Gastroesophageal sphincter (tissue), 4 donors: ENCODE measurements at regions not wholly inside any gene's neighbourhood (a gene's known extent, or its start where the extent isn't known, plus 50 kb on each side); places are given as distances from the start of the nearest gene placed in this dataset.

Source experiments
- ATAC-seq: fragments of 150-250 bp; one replicate; pipeline ENCODE4 v1.9.1; 2016; ENCODE audit warnings: mild to moderate bottlenecking, moderate library complexity
- H3K27ac ChIP-seq, 4 donors: fragments of 200-600 bp; sonication (generic) in 3 of 4; 1 replicate in 3 of 4; 2 replicates in 1 of 4; pipeline ENCODE4 v1.5.1; 2016 to 2019
- H3K27me3 ChIP-seq: fragments of 200-600 bp; sonication (generic); one replicate; pipeline ENCODE4 v1.5.1; 2019
- H3K36me3 ChIP-seq, 2 donors: fragments of 200-600 bp; sonication (generic); one replicate each; pipeline ENCODE4 v1.5.1; 2019; ENCODE audit warnings: control low read depth in 1 of 2
- H3K4me1 ChIP-seq, 3 donors: fragments of 200-600 bp; sonication (generic); 1 replicate in 2 of 3; 2 replicates in 1 of 3; pipeline ENCODE4 v1.5.1; 2016 to 2019; ENCODE audit warnings: control low read depth in 2 of 3
- H3K4me3 ChIP-seq, 2 donors: fragments of 200-600 bp; sonication (generic); one replicate each; pipeline ENCODE4 v1.5.1; 2019; ENCODE audit warnings: mild to moderate bottlenecking in 1 of 2, moderate library complexity in 1 of 2
- H3K9me3 ChIP-seq, 3 donors: fragments of 200-600 bp; sonication (generic); one replicate each; pipeline ENCODE4 v1.5.1; 2017 to 2019; ENCODE audit warnings: control low read depth in 2 of 3
- CTCF ChIP-seq, 4 experiments: fragments of 200-600 bp in 2 of 4; fragments of 450-650 bp in 2 of 4; sonication (generic) in 1 of 4; IDR thresholded peaks; one replicate each; pipeline ENCODE4 v1.5.1; 2017 to 2019; ENCODE audit warnings: antibody characterized with exemption in 4 of 4, mild to moderate bottlenecking in 2 of 4, moderate library complexity in 2 of 4
- EP300 ChIP-seq: sonication (generic); formaldehyde crosslinking; IDR thresholded peaks from one replicate; pipeline ENCODE4 v1.6.1; 2017; ENCODE audit warnings: antibody characterized with exemption, mild to moderate bottlenecking
- POLR2A ChIP-seq, 2 donors: fragments of 450-650 bp; IDR thresholded peaks; one replicate each; pipeline ENCODE4 v1.6.1; 2017; ENCODE audit warnings: antibody characterized with exemption in 2 of 2, mild to moderate bottlenecking in 2 of 2, moderate library complexity in 1 of 2
- POLR2AphosphoS5 ChIP-seq: sonication (generic); formaldehyde crosslinking; IDR thresholded peaks from one replicate; pipeline ENCODE4 v1.6.1; 2017; ENCODE audit warnings: antibody characterized with exemption
- WGBS, 2 donors: methylation state at CpG; one replicate each; pipeline ENCODE4 v1.1.5; 2018; ENCODE audit warnings: low coverage in 1 of 2; 5-methylcytosine and 5-hydroxymethylcytosine counted together

DNA sequence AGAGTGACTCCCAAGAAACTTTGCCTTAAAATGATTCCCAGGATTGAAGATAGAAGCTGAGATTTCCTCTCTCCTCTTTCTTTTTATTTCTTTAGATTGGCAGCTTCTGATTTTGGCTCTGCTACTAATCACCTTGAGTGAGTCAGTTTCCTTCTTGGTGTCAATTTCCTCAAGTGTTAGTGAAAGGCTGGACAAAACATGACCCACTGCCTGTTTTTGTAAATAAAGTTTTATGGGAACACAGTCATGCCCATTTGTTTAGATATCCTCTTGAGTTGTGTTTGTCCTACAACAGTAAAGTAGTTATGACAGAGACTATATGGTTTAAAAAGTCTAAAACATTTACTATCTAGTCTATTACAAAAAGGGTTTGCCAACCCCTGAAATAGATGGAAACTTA is 227.2 kb upstream of the TBX3 start:
- Histone ChIP-seq H3K36me3 (no peaks in the 10 kb centered on the region), H3K9me3 (no peaks in the 10 kb centered on the region), H3K4me1 (no peaks in the 10 kb centered on the region), H3K27ac (no peak overlapping the region), H3K4me3 (no peak overlapping the region), H3K27me3 (no peaks in the 10 kb centered on the region)
- ATAC-seq, result no peak
- TF ChIP-seq EP300 (no peak), POLR2AphosphoS5 (no peak), POLR2A (IDR thresholded peaks at IDR 0.05) (no peak), CTCF (IDR thresholded peaks at IDR 0.05) (no peak)

- no peak for ATAC-seq
- WGBS, 2 donors, result 89 to 98% methylated on average over 7 of the region's 7 CpGs
These were observed 220.5 kb upstream of the TBX3 start for GRCh38 chr12:114904254-114905003.

DNA sequence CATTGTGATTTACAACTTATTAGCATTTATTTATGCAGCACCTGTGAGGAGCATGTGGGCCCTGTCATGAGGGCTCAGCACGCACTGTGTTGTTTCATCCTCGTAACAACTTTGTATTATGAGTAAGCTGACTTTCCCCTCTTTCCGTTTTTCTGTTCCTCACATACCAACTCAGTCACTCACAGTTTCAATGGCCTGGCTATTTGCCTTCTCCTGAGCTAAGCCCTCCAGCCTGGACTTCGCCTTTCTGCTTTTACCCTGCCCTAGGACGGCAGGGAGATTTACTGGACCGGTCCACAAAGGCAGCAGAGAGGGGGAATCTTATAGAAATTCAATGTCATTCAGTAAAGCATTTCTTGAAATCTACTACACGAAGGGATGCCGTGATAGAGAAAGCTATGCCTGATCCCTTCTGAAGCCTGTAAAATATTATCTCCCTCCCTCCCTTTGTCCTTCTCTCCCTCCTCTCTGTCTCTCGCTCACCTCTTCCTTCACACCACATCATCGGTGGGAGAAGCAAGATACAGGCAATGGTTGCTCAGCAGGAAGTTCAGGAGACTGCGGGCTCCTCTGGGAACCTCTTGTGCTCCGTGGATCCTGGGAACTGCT is 219.2 kb upstream of the TBX3 start:
- WGBS, 2 donors, result 59 to 96% methylated on average over 5 to 10 of the region's 12 CpGs
- no peaks in the 10 kb centered on the region for H3K9me3 ChIP-seq
- no peaks in the 10 kb centered on the region for H3K36me3 ChIP-seq
- H3K4me3 ChIP-seq, result no peak overlapping the region
- ATAC-seq, result no peak
- no peaks in the 10 kb centered on the region for H3K27me3 ChIP-seq
- no peaks in the 10 kb centered on the region for H3K4me1 ChIP-seq
- TF ChIP-seq POLR2AphosphoS5 (no peak), EP300 (no peak)
- H3K27ac ChIP-seq, result no peak overlapping the region

More at GRCh38 chr12:114904254-114905003, 220.5 kb upstream of the TBX3 start:
- Histone ChIP-seq H3K4me1 (no peaks in the 10 kb centered on the region), H3K27me3 (no peaks in the 10 kb centered on the region), H3K4me3 (no peak overlapping the region), H3K36me3 (no peaks in the 10 kb centered on the region), H3K27ac (no peak overlapping the region), H3K9me3 (no peaks in the 10 kb centered on the region)
- TF ChIP-seq POLR2AphosphoS5 (no peak), CTCF (IDR thresholded peaks at IDR 0.05) (no peak), POLR2A (IDR thresholded peaks at IDR 0.05) (no peak), EP300 (no peak)

DNA sequence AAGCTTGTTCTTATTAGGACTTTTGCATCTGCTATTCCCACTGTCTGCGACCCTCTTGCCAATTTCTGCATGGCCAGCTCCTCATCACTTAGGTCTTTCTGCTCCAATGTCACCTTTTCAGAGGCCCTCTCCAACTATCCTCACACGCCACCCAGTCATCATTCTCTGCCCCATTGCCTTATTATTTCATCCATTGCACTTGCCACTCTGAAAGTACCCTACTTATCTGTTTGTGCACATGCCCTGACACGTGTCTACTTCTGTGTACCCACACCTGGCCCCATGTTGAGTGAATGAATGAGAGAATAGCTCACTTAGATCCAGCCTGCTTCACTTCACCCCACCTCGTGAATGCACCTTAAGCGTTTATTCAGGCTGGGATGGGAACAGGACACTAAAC is 218.7 kb upstream of the TBX3 start:
- Histone ChIP-seq H3K4me1 (no peaks in the 10 kb centered on the region), H3K4me3 (no peak overlapping the region), H3K9me3 (no peaks in the 10 kb centered on the region), H3K36me3 (no peaks in the 10 kb centered on the region), H3K27me3 (no peaks in the 10 kb centered on the region), H3K27ac (no peak overlapping the region)
- no peak for ATAC-seq
- TF ChIP-seq POLR2A (IDR thresholded peaks at IDR 0.05), result no peak
- no peak for TF ChIP-seq CTCF (IDR thresholded peaks at IDR 0.05)
- TF ChIP-seq POLR2AphosphoS5, result no peak
- TF ChIP-seq EP300, result no peak
- 88 to 89% methylated on average over 1 to 5 of the region's 5 CpGs for WGBS, 2 donors

DNA sequence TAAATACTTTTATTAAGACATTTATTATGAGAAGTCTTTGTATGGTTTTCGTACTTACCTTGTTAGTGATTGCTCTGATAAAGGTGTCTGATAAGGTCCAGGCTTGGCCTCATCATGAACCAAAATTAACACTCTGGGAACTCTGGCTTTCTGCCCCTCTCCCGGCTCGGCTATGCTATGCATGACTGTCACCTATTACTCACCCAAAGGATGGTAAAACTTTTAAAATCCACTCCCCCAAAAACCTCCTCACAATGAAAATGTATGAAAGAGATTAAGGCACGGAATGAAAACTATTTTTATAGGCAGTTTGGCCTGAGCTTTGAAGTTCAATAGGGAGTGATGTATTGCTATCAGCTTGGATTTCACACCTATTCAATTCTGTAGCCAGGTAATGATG is 217.3 kb upstream of the TBX3 start:
- ATAC-seq, result no peak
- H3K9me3 ChIP-seq, result no peaks in the 10 kb centered on the region
- 40 to 78% methylated on average over 1 to 4 of the region's 4 CpGs for WGBS, 2 donors
- no peaks in the 10 kb centered on the region for H3K27me3 ChIP-seq
- no peak overlapping the region for H3K27ac ChIP-seq
- no peak for TF ChIP-seq POLR2AphosphoS5
- TF ChIP-seq POLR2A (IDR thresholded peaks at IDR 0.05), result no peak
- no peak for TF ChIP-seq CTCF (IDR thresholded peaks at IDR 0.05)
- no peak for TF ChIP-seq EP300
- H3K4me1 ChIP-seq, result no peaks in the 10 kb centered on the region
- no peaks in the 10 kb centered on the region for H3K36me3 ChIP-seq
- H3K4me3 ChIP-seq, result no peak overlapping the region
